ENCODE measurements at regions not wholly inside any gene's neighbourhood (a gene's known extent, or its start where the extent isn't known, plus 50 kb on each side); places are given as distances from the start of the nearest gene placed in this dataset.
"Not testable (repeated sequence)": the region's sequence is repeated elsewhere in the genome, so short reads cannot be mapped to it uniquely, and the experiment has no call there.

- no peak for TF ChIP-seq CTCF (IDR thresholded peaks at IDR 0.05; ENCODE audit: control insufficient read depth, extremely low read depth, insufficient read depth)
- DNase-seq (ENCODE audit: low read depth): no peak
- H3K4me3 ChIP-seq (ENCODE audit: low read depth, low read length): no peak overlapping the region
These were observed 213.5 kb upstream of the PRICKLE2 start for GRCh38 chr3:64438812-64439211.

GRCh38 chr3:64438066-64438465 lies 212.8 kb upstream of the PRICKLE2 start:
- DNase-seq (ENCODE audit: low read depth): no peak
- TF ChIP-seq CTCF (IDR thresholded peaks at IDR 0.05; ENCODE audit: control insufficient read depth, extremely low read depth, insufficient read depth): no peak
- no peak overlapping the region for H3K4me3 ChIP-seq (ENCODE audit: low read depth, low read length)

GRCh38 chr3:64437131-64437530 lies 211.9 kb upstream of the PRICKLE2 start:
- H3K4me3 ChIP-seq (ENCODE audit: low read depth, low read length): no peak overlapping the region
- TF ChIP-seq CTCF (IDR thresholded peaks at IDR 0.05; ENCODE audit: control insufficient read depth, extremely low read depth, insufficient read depth): no peak
- DNase-seq (ENCODE audit: low read depth): no peak

- DNase-seq (ENCODE audit: low read depth); H3K4me3 ChIP-seq (ENCODE audit: low read depth, low read length): not testable (repeated sequence)
These were observed 209.8 kb upstream of the PRICKLE2 start for GRCh38 chr3:64435023-64435422.

- TF ChIP-seq CTCF (IDR thresholded peaks at IDR 0.05; ENCODE audit: control insufficient read depth, extremely low read depth, insufficient read depth): no peak
- no peak overlapping the region for H3K4me3 ChIP-seq (ENCODE audit: low read depth, low read length)
- no peak for DNase-seq (ENCODE audit: low read depth)
These were observed 207.6 kb upstream of the PRICKLE2 start for GRCh38 chr3:64432870-64433269.

- no peak for TF ChIP-seq CTCF (IDR thresholded peaks at IDR 0.05; ENCODE audit: control insufficient read depth, extremely low read depth, insufficient read depth)
- H3K4me3 ChIP-seq (ENCODE audit: low read depth, low read length): no peak overlapping the region
- DNase-seq (ENCODE audit: low read depth): no peak
These were observed 206.3 kb upstream of the PRICKLE2 start for GRCh38 chr3:64431526-64432091.

GRCh38 chr3:64427671-64428070 lies 202.4 kb upstream of the PRICKLE2 start:
- no peak for DNase-seq (ENCODE audit: low read depth)
- H3K4me3 ChIP-seq (ENCODE audit: low read depth, low read length): no peak overlapping the region
- no peak for TF ChIP-seq CTCF (IDR thresholded peaks at IDR 0.05; ENCODE audit: control insufficient read depth, extremely low read depth, insufficient read depth)
